GM19025 (cell line): ENCODE measurements at regions not wholly inside any gene's neighbourhood (a gene's known extent, or its start where the extent isn't known, plus 50 kb on each side); places are given as distances from the start of the nearest gene placed in this dataset.

ENCODE experiments used
- ATAC-seq: cut with Tn5 transposase; IDR thresholded peaks from one replicate; pipeline ENCODE4 v1.9.1; 2021; ENCODE audit warnings: mild to moderate bottlenecking, low read depth, moderate library complexity; ENCODE audit not compliant: unreplicated experiment

DNA sequence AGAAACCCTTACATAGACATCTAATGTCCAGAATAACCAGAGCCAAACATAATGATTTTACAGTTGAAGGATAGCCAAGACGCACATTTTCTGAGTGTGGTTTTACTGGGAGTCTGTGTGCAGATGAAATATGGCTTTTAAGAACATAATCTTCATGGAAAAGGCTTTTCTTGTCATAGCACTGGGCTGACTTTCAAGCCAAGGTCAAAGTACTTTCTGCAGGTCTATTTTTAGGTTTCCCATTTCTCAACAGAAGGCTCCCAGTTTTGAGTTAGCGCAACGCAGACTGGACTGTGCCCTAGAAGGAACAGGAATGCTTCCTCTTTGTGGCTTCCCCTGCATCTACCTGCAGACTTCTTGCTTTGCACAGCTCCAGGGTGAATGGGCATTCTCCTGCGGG is 92.3 kb upstream of the UPP2 start:
- no peak for ATAC-seq

- no peak for ATAC-seq
Observed at GRCh38 chr2:158006961-158007719, 94.5 kb upstream of the UPP2 start.

DNA sequence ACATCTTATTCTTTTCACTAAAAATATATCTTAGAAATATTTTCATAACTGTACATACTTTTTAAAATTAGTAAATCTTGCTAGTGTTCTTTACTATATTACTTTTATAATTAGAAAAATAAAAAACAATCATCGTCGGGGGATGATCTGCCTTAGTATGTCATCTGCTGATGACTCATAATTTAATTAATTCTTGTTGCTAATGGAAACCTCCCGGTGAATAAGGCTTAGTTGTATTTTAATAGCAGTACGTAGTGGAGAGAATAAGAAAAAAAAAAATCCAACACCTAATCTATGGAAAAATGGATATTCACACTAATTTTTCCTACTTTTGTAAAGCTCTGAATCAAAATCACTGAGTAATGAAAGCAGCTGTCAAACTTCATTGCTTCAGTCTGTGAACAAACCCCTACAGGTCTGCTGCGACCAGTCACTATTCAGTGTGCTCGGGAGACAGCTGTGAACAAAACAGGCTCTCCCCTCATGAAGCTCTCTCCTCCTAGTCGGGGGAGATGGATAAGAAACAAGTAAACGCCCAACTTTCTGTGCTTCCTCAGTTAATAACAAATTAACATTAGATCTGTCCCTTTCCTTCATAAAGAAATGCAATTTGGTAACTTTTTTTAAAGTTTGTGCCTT is 97.4 kb upstream of the UPP2 start:
- ATAC-seq, result no peak

- ATAC-seq, result no peak
Observed at GRCh38 chr2:158002079-158002478, 99.6 kb upstream of the UPP2 start.

DNA sequence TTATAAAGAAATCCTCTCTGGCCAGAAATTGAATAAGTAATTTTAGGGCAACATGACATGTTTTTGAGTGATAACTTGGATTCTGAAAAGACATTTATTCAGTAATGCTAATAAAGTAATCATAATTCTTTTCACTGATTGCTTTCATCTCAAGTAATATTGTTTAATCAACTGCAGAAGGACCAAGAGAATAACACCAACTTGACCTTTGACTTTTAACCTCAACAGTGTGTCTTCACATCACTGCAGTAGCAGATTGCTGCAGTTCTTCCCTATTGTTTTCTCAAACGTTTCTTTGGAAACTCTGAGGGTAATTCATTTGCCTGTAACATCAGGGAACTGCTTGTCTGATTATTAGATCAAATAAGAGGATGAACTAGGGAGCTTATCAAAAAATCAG is 104.9 kb upstream of the UPP2 start:
- no peak for ATAC-seq

GRCh38 chr2:157995117-157995516 is 106.6 kb upstream of the UPP2 start:
- no peak for ATAC-seq

- ATAC-seq, result no peak
Observed at GRCh38 chr2:157991932-157992331, 109.7 kb upstream of the UPP2 start.

DNA sequence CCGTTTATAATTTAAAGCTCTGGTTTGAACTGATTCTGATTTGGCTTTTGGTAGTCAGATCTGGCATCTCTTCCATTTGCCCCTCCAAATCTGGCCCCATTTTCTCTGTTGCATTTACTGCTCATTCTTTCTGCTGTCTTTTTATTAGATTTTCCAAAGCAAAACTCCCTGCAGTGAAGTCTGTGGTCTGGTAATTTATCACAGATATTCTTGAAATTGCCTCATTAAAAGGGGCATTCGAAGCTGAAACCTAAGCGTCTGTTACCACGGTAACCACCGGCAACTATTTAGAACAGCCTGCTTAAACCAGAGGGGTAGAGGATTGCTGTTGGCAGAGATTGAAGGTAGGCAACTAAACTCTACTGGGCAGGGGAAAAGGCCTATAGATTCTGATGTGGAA is 111.5 kb upstream of the UPP2 start:
- no peak for ATAC-seq

DNA sequence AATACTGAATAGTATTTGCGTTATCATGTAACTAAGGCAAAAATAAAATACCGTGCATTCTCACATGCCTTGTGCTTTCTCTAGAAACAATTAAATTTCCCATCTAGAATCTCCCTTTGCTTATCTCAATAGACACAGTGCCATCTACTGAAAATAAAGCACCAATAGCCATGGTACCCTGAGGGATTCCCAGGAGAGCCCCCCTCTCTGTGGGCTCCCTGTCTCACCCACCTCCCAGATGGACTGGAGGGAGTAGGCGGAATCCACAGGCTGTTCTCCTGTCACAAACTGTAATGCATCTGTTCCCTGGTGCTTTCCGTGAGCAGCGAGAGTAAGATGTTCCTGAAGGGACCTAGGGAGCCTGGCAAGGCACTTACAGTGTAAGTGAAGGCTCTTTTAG is 112.4 kb upstream of the UPP2 start:
- ATAC-seq, result no peak

DNA sequence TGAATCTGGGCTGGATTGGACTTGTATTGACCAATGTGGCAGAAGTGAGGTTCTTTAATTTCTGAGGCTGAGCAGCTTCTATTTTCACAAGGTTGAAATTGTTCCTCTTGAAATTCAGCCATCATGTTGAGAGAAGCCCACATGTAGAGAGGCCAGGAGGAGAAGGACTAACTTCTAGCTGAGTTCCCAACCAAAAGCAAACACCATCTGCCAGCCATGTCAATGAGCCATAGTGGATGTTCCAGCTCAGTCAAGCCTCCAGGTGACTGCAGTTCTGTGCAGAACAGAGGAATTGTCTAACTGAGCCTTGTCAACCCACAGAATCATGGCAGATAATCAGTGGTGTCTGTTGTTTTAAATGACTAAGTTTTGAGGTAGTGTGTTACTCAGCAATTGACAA is 110.6 kb upstream of the ACVR1 start:
- no peak for ATAC-seq

GRCh38 chr2:157984866-157985265 is 108.7 kb upstream of the ACVR1 start:
- ATAC-seq, result no peak

GRCh38 chr2:157980020-157980419 is 103.9 kb upstream of the ACVR1 start:
- no peak for ATAC-seq

- no peak for ATAC-seq
Observed at GRCh38 chr2:157971702-157972101, 95.6 kb upstream of the ACVR1 start.

DNA sequence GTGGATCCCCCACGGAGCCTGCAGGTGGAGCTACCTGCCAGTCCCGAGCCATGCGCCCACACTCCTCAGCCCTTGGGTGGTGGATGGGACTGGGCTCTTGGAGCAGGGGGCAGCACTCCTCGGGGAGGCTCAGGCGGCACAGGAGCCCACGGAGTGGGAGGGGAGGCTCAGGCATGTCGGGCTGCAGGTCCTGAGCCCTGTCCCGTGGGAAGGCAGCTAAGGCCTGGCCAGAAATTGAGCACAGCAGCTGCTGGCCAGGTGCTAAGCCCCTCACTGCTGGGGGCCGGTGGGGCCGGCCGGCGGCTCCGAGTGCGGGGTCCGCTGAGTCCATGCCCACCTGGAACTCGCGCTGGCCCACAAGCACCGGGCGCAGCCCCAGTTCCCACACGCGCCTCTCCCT is 91.7 kb upstream of the ACVR1 start:
- no peak for ATAC-seq

DNA sequence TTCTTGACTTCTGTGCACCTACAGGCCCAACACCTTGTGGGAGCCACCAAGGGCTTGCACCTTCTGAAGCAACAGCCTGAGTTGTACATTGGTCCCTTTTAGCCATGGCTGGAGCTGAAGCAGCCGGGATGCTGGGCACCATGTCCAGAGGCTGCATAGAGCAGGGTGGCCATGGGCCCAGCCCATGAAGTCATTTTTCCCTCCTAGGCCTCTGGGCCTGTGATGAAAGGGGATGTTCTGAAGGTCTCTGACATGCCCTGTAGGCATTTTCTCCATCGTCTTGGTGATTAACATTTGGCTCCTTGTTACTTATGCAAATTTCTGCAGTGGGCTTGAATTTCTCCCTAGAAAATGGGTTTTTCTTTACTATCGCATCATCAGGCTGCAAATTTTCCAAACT is 83.1 kb upstream of the ACVR1 start:
- ATAC-seq, result no peak

DNA sequence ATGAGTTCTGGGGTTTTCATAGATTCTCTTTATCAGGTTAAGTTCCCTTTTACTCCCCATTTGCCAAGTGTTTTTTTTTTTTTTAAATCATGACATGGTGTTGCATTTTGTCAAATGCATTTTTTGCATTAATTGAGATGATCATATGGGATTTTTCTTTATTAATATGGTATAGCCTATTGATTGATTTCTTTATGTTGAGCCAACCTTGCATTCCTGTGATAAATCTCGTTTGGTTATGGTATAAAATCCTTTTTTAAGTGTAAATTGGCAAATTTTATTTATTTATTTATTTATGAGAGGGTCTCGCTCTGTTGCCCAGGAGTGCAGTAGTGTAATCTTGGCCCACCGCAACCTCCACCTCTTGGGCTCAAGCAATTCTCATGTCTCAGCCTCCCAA is 81.5 kb upstream of the ACVR1 start:
- no peak for ATAC-seq

DNA sequence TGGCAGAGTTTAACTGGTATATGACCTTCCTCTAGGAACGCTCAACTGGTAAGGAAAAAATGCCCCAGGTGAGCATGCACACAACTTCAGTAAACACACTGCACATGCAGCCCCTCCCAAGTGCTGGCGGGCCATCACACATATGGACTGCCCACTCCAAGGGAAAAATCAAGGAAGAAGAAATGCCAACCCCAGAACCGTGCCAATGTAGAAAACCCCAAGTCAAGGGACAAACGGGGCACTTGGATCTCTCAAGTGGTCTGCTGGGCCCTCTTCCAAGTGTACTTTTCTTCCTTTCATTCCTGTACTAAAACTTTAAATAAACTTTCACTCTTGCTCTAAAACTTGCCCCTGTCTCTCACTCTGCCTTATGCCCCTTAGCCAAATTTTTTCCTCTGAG is 76.4 kb upstream of the ACVR1 start:
- no peak for ATAC-seq

GRCh38 chr2:157948856-157949255 is 72.7 kb upstream of the ACVR1 start:
- ATAC-seq, result no peak

- ATAC-seq, result no peak
Observed at GRCh38 chr2:157946919-157947557, 70.9 kb upstream of the ACVR1 start.

DNA sequence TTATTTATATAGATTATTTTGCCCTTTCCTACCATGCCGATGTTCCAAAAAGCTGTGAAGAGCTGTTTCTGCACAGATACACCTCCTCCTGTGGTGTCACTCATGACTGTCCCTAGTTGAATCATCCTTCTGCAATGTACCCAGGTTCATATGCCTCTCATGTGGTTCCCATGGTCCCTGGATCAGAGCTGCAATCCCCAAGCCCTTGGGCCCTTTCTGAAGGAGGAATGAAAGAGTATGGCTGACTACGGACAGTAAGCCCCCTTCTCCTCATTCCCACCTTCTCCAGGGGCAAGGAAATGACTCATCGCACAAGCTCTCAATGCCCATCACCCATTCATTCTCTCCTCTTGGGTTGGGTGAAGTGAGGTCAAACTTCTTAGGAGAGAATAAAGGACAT is 63.9 kb upstream of the ACVR1 start:
- ATAC-seq, result no peak

GRCh38 chr2:157938556-157938955 is 62.4 kb upstream of the ACVR1 start:
- no peak for ATAC-seq

- ATAC-seq, result no peak
Observed at GRCh38 chr2:157936406-157936805, 60.3 kb upstream of the ACVR1 start.
